ENCODE measurements at regions not wholly inside any gene's neighbourhood (a gene's known extent, or its start where the extent isn't known, plus 50 kb on each side); places are given as distances from the start of the nearest gene placed in this dataset.

DNA sequence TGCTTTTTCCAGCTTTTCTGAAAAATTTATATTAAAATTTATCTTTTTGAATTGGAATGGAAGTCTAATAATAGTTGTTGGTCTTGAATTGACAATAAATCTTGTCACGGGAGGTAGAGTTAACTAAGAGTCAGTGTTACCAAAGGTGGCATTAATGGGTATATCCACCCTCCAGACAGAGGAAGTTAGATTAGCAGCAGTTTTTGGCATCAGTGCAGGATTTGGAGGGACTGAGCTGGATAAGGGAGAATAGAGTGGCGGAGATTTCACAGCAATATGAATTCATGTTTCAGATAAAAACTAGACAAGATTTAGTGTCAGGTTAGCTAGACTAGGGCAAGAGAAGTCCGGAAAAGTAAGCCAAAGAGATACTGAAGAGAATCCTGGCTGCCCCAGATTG, 201.3 kb upstream of the ZBTB20 start:
- Histone ChIP-seq H3K36me3 (ENCODE audit: low read depth) (no peaks in the 10 kb centered on the region), H3K4me1 (ENCODE audit: low read depth) (no peaks in the 10 kb centered on the region), H3K4me3 (no peak overlapping the region), H3K9me3 (no peaks in the 10 kb centered on the region)
- no peak for ATAC-seq
- intact Hi-C loops (cut with DNase I, micrococcal nuclease) = no loop called here
- DNase-seq = no peak
- TF ChIP-seq, protein P1, sequence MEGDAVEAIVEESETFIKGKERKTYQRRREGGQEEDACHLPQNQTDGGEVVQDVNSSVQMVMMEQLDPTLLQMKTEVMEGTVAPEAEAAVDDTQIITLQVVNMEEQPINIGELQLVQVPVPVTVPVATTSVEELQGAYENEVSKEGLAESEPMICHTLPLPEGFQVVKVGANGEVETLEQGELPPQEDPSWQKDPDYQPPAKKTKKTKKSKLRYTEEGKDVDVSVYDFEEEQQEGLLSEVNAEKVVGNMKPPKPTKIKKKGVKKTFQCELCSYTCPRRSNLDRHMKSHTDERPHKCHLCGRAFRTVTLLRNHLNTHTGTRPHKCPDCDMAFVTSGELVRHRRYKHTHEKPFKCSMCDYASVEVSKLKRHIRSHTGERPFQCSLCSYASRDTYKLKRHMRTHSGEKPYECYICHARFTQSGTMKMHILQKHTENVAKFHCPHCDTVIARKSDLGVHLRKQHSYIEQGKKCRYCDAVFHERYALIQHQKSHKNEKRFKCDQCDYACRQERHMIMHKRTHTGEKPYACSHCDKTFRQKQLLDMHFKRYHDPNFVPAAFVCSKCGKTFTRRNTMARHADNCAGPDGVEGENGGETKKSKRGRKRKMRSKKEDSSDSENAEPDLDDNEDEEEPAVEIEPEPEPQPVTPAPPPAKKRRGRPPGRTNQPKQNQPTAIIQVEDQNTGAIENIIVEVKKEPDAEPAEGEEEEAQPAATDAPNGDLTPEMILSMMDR (IDR thresholded peaks at IDR 0.05) = no peak

DNA sequence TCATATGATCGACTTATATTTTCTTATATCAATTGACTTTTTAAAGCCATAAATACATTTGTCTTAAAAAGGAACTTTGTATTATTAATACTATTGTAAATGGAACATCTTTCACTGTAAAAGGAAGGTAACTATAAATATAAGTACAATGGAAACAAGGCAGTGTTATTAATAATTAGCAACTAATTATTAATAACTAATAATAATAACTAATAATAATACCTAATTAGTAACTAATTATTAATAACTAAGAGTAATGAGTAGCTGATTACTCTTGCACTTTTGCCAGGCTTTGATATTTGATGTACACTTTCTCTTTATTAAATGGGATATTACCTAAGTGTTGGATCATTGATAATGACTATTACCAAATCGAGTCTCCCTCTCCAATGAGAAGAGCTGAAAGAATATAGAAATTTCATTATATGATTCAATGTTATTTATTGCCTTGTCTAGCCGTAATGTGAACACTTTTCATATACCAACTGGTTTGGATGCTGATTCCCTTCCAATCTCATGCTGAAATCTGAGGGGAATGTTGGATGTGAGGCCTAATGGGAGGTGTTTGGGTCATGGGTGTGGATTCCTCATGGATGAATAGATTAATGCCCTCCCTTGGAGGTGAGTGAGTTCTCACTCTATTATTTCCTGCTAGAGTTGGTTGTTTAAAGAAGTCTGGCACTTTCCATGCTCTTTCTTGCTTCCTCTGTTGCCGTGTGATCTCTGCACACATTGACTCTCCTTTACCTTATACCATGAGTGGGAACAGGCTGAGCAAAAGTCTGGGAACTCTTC, 202.1 kb upstream of the ZBTB20 start:
- Histone ChIP-seq H3K4me1 (ENCODE audit: low read depth) (no peaks in the 10 kb centered on the region), H3K4me3 (no peak overlapping the region), H3K36me3 (ENCODE audit: low read depth) (no peaks in the 10 kb centered on the region), H3K9me3 (no peaks in the 10 kb centered on the region)
- TF ChIP-seq, protein P1 (IDR thresholded peaks at IDR 0.05) = no peak
- intact Hi-C loops (cut with DNase I, micrococcal nuclease) = no loop called here
- ATAC-seq (no peak), DNase-seq (no peak)

DNA sequence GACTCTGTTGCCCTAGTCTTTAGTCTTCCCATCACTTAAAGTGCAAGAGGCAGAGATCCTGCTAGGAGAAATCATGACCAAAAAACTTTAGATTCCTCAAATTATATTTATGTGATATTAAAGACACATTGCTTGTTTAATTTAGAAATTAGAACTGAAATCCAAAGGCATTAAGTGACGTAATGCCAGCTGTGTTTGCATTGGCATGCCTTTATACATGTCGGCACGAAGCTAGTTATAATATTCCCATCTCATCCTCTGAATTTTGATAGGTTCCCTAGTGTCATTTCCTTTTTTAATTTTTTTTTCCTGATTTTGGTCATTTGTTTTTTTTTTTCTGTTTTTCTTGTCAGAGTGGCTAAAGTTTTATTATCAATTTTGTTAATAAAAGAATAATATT, 203.5 kb upstream of the ZBTB20 start:
- TF ChIP-seq, protein P1 (IDR thresholded peaks at IDR 0.05) = no peak
- intact Hi-C loops (cut with DNase I, micrococcal nuclease) = no loop called here
- DNase-seq (no peak), ATAC-seq (no peak)
- H3K4me3 ChIP-seq = no peak overlapping the region
- H3K4me1 ChIP-seq (ENCODE audit: low read depth) = no peaks in the 10 kb centered on the region
- H3K36me3 ChIP-seq (ENCODE audit: low read depth) = no peaks in the 10 kb centered on the region
- H3K9me3 ChIP-seq = no peaks in the 10 kb centered on the region

DNA sequence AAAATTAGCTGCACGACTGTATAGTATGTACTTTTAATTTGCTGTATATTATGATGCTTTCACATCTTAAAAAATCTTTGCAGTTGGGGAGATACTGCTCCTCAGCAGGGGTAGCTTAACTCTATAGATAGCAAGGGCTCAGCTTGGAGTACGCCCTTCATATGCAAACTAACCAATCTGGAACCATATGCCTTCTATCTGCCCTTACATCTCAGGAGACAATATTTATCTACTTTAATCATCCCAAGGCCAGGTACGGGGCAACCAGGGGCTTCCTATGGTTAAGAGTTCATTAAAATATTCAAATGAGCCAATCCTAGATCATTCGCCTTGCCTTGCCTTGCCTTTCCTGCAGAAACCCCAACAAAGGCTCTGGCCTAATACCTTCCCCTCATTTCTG, 204.1 kb upstream of the ZBTB20 start:
- DNase-seq (no peak), ATAC-seq (no peak)
- Histone ChIP-seq H3K9me3 (no peaks in the 10 kb centered on the region), H3K4me1 (ENCODE audit: low read depth) (no peaks in the 10 kb centered on the region), H3K4me3 (no peak overlapping the region), H3K36me3 (ENCODE audit: low read depth) (no peaks in the 10 kb centered on the region)
- intact Hi-C loops (cut with DNase I, micrococcal nuclease) = no loop called here
- TF ChIP-seq, protein P1 (IDR thresholded peaks at IDR 0.05) = no peak

DNA sequence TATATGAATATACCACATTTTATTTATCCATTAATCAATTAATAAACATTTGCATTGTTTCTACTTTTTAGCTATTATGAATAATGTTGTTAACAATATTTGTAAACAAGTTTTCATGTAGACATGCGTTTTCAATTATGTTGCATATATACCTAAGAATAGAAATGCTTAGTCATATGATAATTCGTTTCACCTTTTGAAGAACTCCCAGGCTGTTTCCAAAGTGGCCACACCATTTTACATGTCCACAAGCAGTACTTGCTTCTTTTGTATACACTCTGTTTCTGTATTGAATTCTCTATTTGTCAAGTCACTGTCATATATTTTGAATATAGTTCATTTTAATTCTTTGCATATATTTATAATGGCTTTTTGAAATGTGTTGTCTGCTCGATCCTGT, 206.9 kb upstream of the ZBTB20 start:
- Histone ChIP-seq H3K9me3 (no peaks in the 10 kb centered on the region), H3K4me3 (no peak overlapping the region), H3K4me1 (ENCODE audit: low read depth) (no peaks in the 10 kb centered on the region), H3K36me3 (ENCODE audit: low read depth) (no peaks in the 10 kb centered on the region)
- TF ChIP-seq, protein P1 (IDR thresholded peaks at IDR 0.05) = no peak
- ATAC-seq (no peak), DNase-seq (no peak)
- intact Hi-C loops (cut with DNase I, micrococcal nuclease) = no loop called here

Measured in mucosa of descending colon (tissue), 3 donors.